Kidney (tissue), 13 donors: ENCODE measurements at regions not wholly inside any gene's neighbourhood (a gene's known extent, or its start where the extent isn't known, plus 50 kb on each side); places are given as distances from the start of the nearest gene placed in this dataset.

Experiments
- DNase-seq, 5 donors: peaks; one replicate each; pipeline ENCODE4 v3.0.0-alpha.2; 2013 to 2020
- FAIRE-seq: peaks from 2 replicates; lab custom pipeline; 2012; peaks lifted over from hg19 to GRCh38; lab: Jason Lieb, UNC
- H3K27ac ChIP-seq, 2 donors: one replicate each; pipeline ENCODE4 v1.7.0; 2013; ENCODE audit warnings: low read depth in 2 of 2, low read length in 2 of 2, inconsistent platforms in 1 of 2
- H3K27me3 ChIP-seq: one replicate; pipeline ENCODE4 v1.7.1; 2013; ENCODE audit warnings: low read length, inconsistent platforms; ENCODE audit not compliant: control insufficient read depth, insufficient read depth
- H3K36me3 ChIP-seq, 3 donors: one replicate each; pipeline versions ENCODE4 v1.7.0 to v1.7.1; 2013; ENCODE audit warnings: low read length in 3 of 3, control low read depth in 1 of 3, inconsistent platforms in 1 of 3; ENCODE audit not compliant: insufficient read depth in 3 of 3, control insufficient read depth in 2 of 3
- H3K4me1 ChIP-seq, 3 donors: one replicate each; pipeline versions ENCODE4 v1.7.0 to v1.7.1; 2013; ENCODE audit warnings: low read length in 3 of 3, inconsistent platforms in 1 of 3, low read depth in 1 of 3; ENCODE audit not compliant: control insufficient read depth in 2 of 3, insufficient read depth in 2 of 3
- H3K4me3 ChIP-seq, 3 donors: one replicate each; pipeline versions ENCODE4 v1.7.0 to v1.8.1; 2013; ENCODE audit warnings: low read length in 3 of 3, control low read depth in 1 of 3, inconsistent platforms in 1 of 3
- H3K9ac ChIP-seq, 3 donors: one replicate each; pipeline versions ENCODE4 v1.7.0 to v1.7.1; 2013; ENCODE audit warnings: low read length in 3 of 3, control low read depth in 1 of 3, inconsistent platforms in 1 of 3
- H3K9me3 ChIP-seq, 3 donors: one replicate each; pipeline versions ENCODE4 v1.7.0 to v1.7.1; 2013; ENCODE audit warnings: low read length in 3 of 3, control low read depth in 1 of 3, inconsistent platforms in 1 of 3; ENCODE audit not compliant: control insufficient read depth in 2 of 3, insufficient read depth in 1 of 3
- CTCF ChIP-seq: IDR thresholded peaks from 3 replicates; pipeline ENCODE4 v1.5.1; 2012; ENCODE audit warnings: mild to moderate bottlenecking, moderate library complexity, borderline replicate concordance; ENCODE audit not compliant: insufficient read depth; ENCODE audit errors: extremely low read depth
- intact Hi-C: fragments of 100-400 bp; cut with DNase I; formaldehyde crosslinking; loops from one replicate; pipeline ENCODE4 v1.11.1; 2022
- donor health status: control.
- donor health status: control.
- donor health status: control.
- donor health status: control.
- donor health status: control.
- donor health status: DM: yes; HTN: yes; CAD: no.
- donor health status: Normal renal cell carcinoma (clear cell type).

- no peaks in the 10 kb centered on the region for H3K9me3 ChIP-seq
- H3K27me3 ChIP-seq = no peaks in the 10 kb centered on the region
- TF ChIP-seq CTCF = no peak
- no peaks in the 10 kb centered on the region for H3K36me3 ChIP-seq
- no peak overlapping the region for H3K9ac ChIP-seq
- FAIRE-seq (no peak), DNase-seq (no peak)
- H3K4me1 ChIP-seq = no peaks in the 10 kb centered on the region
- H3K27ac ChIP-seq = no peak overlapping the region
- intact Hi-C loops = no loop called here
- no peak overlapping the region for H3K4me3 ChIP-seq
Observed at GRCh38 chr20:17858450-17859001, 110.1 kb downstream of the SNX5 start.

DNA sequence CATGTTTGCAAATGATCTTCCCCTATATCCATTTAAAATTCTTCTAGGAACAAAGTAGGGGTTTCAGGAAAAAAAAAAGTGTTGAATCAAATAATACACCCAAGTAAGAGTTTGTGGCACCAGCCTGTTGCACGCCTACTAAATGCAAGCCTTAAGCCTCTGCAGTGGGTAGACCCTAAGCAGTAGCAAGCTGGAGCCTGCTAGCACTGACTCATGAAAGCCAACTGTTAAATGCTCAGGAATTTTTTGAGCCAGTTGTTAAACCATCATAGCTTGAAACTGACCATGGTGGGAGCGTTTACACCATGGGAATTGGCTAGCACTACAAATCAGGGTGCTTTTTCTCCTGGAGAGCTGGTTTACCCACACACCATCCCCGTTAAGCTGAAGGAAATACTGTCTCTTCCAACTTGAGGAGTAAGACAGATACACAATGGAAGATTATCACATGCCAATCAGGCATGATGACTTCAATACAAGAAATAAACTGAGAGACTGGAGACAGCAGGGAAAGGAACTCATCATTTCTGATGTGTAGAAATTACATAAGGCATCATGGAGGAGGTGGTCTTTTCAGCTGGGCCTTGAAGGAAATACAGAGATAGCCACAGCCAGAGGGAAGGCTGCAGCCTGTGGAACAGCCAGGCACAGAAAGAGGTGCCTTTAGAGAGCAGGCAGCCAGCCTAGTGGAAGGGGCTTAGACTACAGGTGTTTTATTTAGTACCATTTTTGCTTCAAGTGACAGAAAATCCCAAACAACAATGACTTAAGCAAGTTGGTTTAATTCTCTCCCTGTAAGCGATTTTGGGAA lies 110.8 kb downstream of the SNX5 start:
- no peaks in the 10 kb centered on the region for H3K36me3 ChIP-seq
- no peak overlapping the region for H3K27ac ChIP-seq
- H3K9me3 ChIP-seq = no peaks in the 10 kb centered on the region
- no peaks in the 10 kb centered on the region for H3K27me3 ChIP-seq
- no peaks in the 10 kb centered on the region for H3K4me1 ChIP-seq
- no peak overlapping the region for H3K4me3 ChIP-seq
- FAIRE-seq (no peak), DNase-seq (no peak)
- TF ChIP-seq CTCF = no peak
- intact Hi-C loops = no loop called here
- H3K9ac ChIP-seq = no peak overlapping the region

DNA sequence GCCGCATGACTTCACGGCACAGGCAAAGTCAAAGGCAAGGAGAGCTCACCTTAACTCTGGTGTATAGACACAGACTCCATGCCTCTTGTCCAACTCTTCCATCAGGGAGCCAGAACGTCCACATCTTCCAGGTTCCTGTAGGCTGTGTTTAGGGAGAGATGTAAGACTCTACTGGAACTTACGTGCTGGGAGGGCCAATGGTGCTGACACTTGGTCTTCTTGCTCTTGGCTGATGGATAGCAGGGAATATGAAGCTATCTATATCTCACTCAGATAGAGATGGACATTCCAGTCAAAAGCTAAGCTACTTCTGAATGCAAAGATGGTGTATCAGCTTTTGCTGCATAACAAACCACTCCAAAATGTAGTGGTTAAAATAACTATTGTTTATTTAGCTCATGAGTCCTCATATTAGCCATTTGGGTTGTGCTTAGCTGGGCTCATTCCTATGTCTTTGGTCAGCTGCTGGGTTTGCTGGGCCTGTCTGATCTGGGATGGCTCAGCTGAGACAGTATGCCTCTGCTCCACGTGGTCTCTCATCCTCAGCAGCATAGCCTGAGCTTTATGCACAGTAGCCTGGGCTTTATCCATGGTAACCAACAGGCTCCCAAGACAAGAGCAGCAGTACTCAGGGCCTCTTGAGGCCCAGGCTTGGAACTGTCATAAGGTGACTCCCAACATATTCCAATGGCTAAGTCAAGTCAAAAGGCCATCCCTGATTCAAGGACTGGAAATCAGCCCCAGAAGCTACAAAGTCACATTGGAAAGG lies 111.6 kb downstream of the SNX5 start:
- Histone ChIP-seq H3K36me3 (no peaks in the 10 kb centered on the region), H3K27me3 (no peaks in the 10 kb centered on the region), H3K4me3 (no peak overlapping the region), H3K4me1 (no peaks in the 10 kb centered on the region), H3K9me3 (no peaks in the 10 kb centered on the region), H3K9ac (no peak overlapping the region), H3K27ac (no peak overlapping the region)
- TF ChIP-seq CTCF = no peak
- no peak for FAIRE-seq
- intact Hi-C loops = no loop called here
- no peak for DNase-seq
